HCT116 (cell line): ENCODE measurements at regions not wholly inside any gene's neighbourhood (a gene's known extent, or its start where the extent isn't known, plus 50 kb on each side); places are given as distances from the start of the nearest gene placed in this dataset.

Experiments used
- CEBPB ChIP-seq: IDR thresholded peaks from 2 replicates; pipeline ENCODE4 v1.6.1; 2012; ENCODE audit warnings: low read depth
- CTCF ChIP-seq, 3 experiments: fragments of 200-600 bp in 1 of 3; sonication (generic) in 1 of 3; IDR thresholded peaks in 2 of 3; conservative IDR thresholded peaks in 1 of 3; 2 replicates each; pipeline ENCODE4 v1.5.1; 2012 to 2017; ENCODE audit warnings: low read depth in 2 of 3, low read length in 2 of 3, antibody characterized with exemption in 1 of 3, borderline replicate concordance in 1 of 3, control low read depth in 1 of 3, mild to moderate bottlenecking in 1 of 3, mixed read lengths in 1 of 3, mixed run types in 1 of 3, moderate library complexity in 1 of 3; ENCODE audit not compliant: insufficient read depth in 1 of 3
- EGR1 ChIP-seq: IDR thresholded peaks from 2 replicates; pipeline ENCODE4 v1.6.1; 2012; ENCODE audit warnings: low read depth
- EZH2 ChIP-seq: fragments of 200-600 bp; sonication (generic); IDR thresholded peaks from 2 replicates; pipeline ENCODE4 v1.6.1; 2017; ENCODE audit warnings: antibody characterized with exemption, mixed run types
- JUND ChIP-seq: IDR thresholded peaks from 2 replicates; pipeline ENCODE4 v1.6.1; 2012
- POLR2A ChIP-seq: IDR thresholded peaks from 2 replicates; pipeline ENCODE4 v1.7.0; 2011; ENCODE audit warnings: borderline replicate concordance; ENCODE audit not compliant: insufficient read depth, insufficient read length; ENCODE audit errors: extremely low read depth
- POLR2AphosphoS5 ChIP-seq: IDR thresholded peaks from 2 replicates; pipeline ENCODE4 v1.6.1; 2011; ENCODE audit warnings: mild to moderate bottlenecking, low read depth, low read length, moderate library complexity
- RAD21 ChIP-seq: IDR thresholded peaks from 2 replicates; pipeline ENCODE4 v1.6.1; 2012; ENCODE audit warnings: low read depth, mild to moderate bottlenecking
- SIN3A ChIP-seq: IDR thresholded peaks from 2 replicates; pipeline ENCODE4 v1.6.1; 2012; ENCODE audit warnings: low read depth
- SP1 ChIP-seq: IDR thresholded peaks from 2 replicates; pipeline ENCODE4 v1.6.1; 2012; ENCODE audit warnings: low read depth
- ZBTB33 ChIP-seq: IDR thresholded peaks from 2 replicates; pipeline ENCODE4 v1.6.1; 2011; ENCODE audit warnings: mild to moderate bottlenecking, low read length, moderate library complexity; ENCODE audit not compliant: insufficient replicate concordance; ENCODE audit errors: extremely low read depth
- TF ChIP-seq, protein P1 (sequence below): IDR thresholded peaks from 2 replicates; pipeline ENCODE4 v1.6.1; 2012

- TF ChIP-seq CTCF (IDR thresholded peaks at IDR 0.05 in 2 of 3, conservative IDR thresholded peaks at IDR 0.05 in 1 of 3; ENCODE audit: borderline replicate concordance in 1 of 3, insufficient read depth in 1 of 3, low read depth in 2 of 3, low read length in 2 of 3) (no peak), EZH2 (no peak), EGR1 (no peak), CEBPB (no peak), POLR2AphosphoS5 (no peak), POLR2A (no peak), ZBTB33 (no peak), JUND (no peak), RAD21 (no peak), SP1 (no peak), SIN3A (no peak)
- TF ChIP-seq, protein P1, sequence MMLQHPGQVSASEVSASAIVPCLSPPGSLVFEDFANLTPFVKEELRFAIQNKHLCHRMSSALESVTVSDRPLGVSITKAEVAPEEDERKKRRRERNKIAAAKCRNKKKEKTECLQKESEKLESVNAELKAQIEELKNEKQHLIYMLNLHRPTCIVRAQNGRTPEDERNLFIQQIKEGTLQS: no peak
Observed at GRCh38 chr1:10888291-10888690, 91.8 kb upstream of the CASZ1 start.
